MV-4-11 (cell line): ENCODE measurements at regions not wholly inside any gene's neighbourhood (a gene's known extent, or its start where the extent isn't known, plus 50 kb on each side); places are given as distances from the start of the nearest gene placed in this dataset.
"Not testable (repeated sequence)": the region's sequence is repeated elsewhere in the genome, so short reads cannot be mapped to it uniquely, and the experiment has no call there.

ENCODE experiments used
- DNase-seq: peaks from one replicate; lab custom pipeline; 2025; lab: John Stamatoyannopoulos, UW

GRCh38 chr11:45000918-45001317 lies 50.2 kb upstream of the TP53I11 start:
- no peak for DNase-seq

- no peak for DNase-seq
These were observed 50.9 kb upstream of the TP53I11 start for GRCh38 chr11:45001466-45002165.

- no peak for DNase-seq
These were observed 54.4 kb upstream of the TP53I11 start for GRCh38 chr11:45005106-45005505.

GRCh38 chr11:45007011-45007410 lies 56.3 kb upstream of the TP53I11 start:
- no peak for DNase-seq

GRCh38 chr11:45015983-45016382 lies 65.3 kb upstream of the TP53I11 start:
- DNase-seq = not testable (repeated sequence)

- DNase-seq = peak; percentile 6
These were observed 65.8 kb upstream of the TP53I11 start for GRCh38 chr11:45016446-45016845.

- DNase-seq = no peak
These were observed 66.6 kb upstream of the TP53I11 start for GRCh38 chr11:45017329-45017728.

GRCh38 chr11:45021001-45021400 lies 70.3 kb upstream of the TP53I11 start:
- DNase-seq = peak; percentile 70

GRCh38 chr11:45021692-45022141 lies 71.0 kb upstream of the TP53I11 start:
- DNase-seq = no peak

GRCh38 chr11:45022294-45023064 lies 71.8 kb upstream of the TP53I11 start:
- DNase-seq = no peak

- DNase-seq = no peak
These were observed 72.3 kb upstream of the TP53I11 start for GRCh38 chr11:45023065-45023365.

- no peak for DNase-seq
These were observed 73.6 kb upstream of the TP53I11 start for GRCh38 chr11:45024316-45024715.

- no peak for DNase-seq
These were observed 74.3 kb upstream of the TP53I11 start for GRCh38 chr11:45024846-45025588.

GRCh38 chr11:45025716-45026492 lies 75.2 kb upstream of the TP53I11 start:
- peak; percentile 85 for DNase-seq

- DNase-seq = no peak
These were observed 76.2 kb upstream of the TP53I11 start for GRCh38 chr11:45026835-45027234.

- DNase-seq = no peak
These were observed 76.6 kb upstream of the TP53I11 start for GRCh38 chr11:45027312-45027711.

- peak; percentile 66 for DNase-seq
These were observed 78.4 kb upstream of the TP53I11 start for GRCh38 chr11:45028911-45029682.

- DNase-seq = no peak
These were observed 80.1 kb upstream of the TP53I11 start for GRCh38 chr11:45030778-45031177.

GRCh38 chr11:45031912-45032519 lies 81.3 kb upstream of the TP53I11 start:
- peak; percentile 72 for DNase-seq

- DNase-seq = no peak
These were observed 84.7 kb upstream of the TP53I11 start for GRCh38 chr11:45035413-45035812.

GRCh38 chr11:45036010-45036409 lies 85.3 kb upstream of the TP53I11 start:
- no peak for DNase-seq
